ENCODE measurements at regions not wholly inside any gene's neighbourhood (a gene's known extent, or its start where the extent isn't known, plus 50 kb on each side); places are given as distances from the start of the nearest gene placed in this dataset.

GRCh38 chr2:7945026-7945425 is 736.8 kb upstream of the ID2 start:
- DNase-seq, result no peak

- DNase-seq, result peak; percentile 79
Measured at GRCh38 chr2:7950035-7950612, 731.7 kb upstream of the ID2 start.

DNA sequence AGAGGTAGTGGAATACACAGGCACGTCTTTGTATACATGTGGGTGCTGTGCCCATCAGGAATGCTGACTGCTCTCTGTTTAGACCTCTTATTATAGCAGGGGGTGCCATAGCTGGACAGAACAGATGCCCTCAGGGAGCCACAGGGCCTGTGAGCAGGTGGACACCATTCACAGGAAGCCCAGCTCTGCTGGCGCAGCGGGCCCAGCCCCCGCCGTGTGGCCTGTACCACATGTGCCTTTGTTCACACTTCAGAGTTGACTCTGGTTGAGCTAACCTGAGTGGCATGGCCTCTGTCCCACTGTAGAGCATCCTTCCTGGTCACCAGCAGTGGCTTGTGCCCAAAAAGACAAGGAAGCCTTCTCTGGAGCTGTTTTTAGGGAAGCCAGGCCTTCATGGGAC is 730.9 kb upstream of the ID2 start:
- DNase-seq, result no peak

DNA sequence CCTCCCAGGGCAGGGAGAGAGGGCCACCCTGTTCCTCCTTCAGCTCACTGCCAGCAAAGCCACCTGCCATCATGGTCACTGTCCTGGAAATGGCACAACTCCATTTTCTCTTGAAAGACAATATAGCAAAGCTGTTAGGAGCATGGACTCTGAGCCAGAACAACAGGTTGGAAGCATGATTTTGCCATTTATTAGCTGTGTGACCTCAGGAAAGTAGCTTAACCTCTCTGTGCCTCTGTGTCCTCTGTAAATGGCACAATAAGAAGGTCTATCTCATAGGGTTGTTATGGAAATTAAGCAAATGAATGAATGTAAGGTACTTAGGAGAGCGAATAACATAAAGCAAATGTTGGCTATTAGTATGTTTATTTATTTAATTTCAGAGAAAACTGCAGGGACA is 730.4 kb upstream of the ID2 start:
- DNase-seq, result no peak

- no peak for DNase-seq
Measured at GRCh38 chr2:7952046-7952745, 729.7 kb upstream of the ID2 start.

GRCh38 chr2:7953195-7953594 is 728.7 kb upstream of the ID2 start:
- DNase-seq, result no peak

DNA sequence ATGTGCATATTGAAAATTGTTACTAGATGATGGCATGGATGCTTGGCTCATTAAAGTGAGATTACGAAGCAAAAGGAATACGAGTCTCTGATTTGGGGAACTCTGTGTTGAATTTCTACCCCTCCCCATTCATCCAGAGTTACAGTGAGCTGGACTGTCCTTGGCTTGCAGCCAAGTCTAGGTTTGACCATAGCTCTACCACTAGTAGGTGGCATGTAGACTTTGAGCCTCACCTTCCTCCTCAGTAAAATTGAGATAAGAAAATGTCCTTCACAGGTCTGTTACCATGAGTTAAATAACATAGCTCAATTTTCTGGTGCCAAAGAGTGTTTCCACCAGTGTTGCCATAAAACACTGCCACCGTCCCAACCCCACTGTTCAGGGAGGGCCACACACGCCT is 727.6 kb upstream of the ID2 start:
- DNase-seq, result no peak

DNA sequence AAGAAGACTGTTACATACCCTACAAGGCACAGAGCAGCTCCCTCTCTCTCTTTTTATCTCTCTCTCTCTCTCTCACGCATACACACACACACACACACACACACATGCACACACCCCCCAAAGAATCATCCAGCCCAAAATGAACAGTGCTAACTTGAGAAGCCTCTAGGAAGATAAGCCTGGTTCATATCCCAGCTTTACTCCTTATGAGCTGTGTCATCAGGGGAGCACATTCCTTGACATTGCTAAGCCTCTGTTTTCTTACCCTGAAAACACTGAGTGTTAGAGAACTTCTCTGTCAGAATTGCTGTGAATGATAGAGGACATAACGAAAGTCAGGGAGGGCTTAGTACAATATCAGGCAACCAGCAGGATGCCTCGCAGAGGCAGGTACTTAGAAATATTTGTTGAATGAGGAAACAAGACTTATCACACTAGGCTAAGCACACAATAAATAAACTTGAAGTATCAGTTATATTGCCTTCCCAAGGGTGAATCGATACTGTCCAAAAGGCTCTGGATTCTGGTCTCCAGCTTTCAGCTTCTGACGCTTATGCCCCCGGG is 725.6 kb upstream of the ID2 start:
- DNase-seq, result peak; percentile 41

DNA sequence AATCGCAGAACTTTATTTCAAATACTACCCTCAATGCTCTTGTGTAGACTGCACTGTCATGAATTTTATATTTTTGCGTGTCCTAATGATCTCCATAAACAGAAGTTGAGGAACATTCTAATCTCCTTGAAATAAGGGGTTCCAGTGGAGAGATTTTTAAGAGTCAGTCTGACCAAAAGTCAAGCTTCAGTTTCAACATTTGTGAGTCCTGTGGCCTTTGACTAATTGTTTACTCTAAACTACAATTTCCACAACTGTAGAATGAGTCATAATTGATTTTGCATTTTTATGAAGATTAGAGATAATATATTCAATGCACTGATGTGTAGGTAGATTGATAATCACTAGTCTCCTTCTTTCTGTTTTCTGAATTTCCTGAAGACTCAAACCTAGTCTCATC is 720.3 kb upstream of the ID2 start:
- DNase-seq, result no peak

- DNase-seq, result no peak
Measured at GRCh38 chr2:7962161-7962560, 719.7 kb upstream of the ID2 start.

DNA sequence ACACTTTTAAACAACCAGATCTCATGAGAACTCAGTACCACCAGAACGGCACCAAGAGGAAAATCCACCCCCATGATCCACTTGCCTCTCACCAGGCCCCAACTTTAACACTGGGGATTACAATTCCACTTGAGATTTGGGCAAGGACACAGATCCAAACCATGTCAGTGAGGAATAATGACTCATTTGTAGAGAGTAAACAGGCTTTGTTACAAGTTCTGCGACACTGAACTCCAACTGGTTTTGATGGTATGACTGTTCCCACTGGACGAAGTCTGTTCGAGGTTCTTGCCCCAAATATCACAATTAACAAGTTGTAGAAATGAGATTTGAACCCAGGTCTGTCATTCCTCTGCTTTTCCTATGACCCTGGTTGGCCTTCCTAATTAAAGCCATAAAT is 718.1 kb upstream of the ID2 start:
- DNase-seq, result no peak

DNA sequence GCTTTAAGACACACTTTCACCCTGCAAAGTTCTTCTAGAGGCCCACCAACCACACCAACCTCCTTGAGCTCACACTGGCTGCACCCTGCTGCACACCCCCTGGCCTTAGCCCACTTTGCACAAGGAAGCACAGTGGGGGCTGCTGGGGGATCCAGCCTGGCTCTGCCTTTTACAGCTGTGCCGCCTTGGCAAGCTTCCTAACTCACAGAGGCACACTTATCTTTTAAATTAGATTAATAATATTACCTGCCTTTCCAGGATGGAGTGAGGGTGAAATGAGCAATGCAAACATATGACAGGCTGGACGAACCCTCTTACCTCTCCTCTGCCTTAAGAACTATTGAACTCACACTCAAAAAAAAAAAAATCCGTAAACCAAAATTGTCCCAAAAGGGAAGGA is 715.8 kb upstream of the ID2 start:
- DNase-seq, result no peak

DNA sequence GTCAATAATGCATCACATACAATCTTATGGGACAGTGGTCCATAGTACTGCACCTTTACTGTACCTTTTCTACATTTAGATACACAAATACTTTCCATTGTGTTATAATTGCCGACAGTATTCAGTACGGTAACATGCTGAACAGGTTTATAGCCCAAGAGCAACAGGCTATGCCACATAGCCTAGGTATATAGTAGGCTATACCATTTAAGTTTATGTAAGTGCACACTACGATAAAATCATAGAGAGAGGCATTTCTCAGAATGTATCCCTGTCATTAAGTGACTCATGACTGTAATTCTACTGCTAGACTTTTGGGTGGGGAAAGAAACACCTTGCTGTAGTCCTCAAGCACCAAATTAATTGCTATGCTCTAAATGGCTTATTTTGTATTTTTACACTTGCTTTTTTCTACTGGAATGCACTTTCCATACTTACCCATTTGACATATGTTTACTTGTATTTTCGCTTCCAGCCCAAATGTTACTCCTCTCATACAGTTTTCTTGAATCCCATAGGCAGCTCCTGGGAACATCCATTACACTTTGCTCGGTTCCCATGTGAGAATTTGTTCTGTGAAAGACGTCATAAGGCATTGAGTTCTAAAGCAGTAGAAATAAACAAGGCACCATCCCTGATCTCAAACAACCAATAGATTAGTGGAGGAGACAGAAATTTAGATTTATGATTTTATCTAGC is 714.0 kb upstream of the ID2 start:
- no peak for DNase-seq

GRCh38 chr2:7969756-7970515 is 711.9 kb upstream of the ID2 start:
- DNase-seq, result peak; percentile 17

DNA sequence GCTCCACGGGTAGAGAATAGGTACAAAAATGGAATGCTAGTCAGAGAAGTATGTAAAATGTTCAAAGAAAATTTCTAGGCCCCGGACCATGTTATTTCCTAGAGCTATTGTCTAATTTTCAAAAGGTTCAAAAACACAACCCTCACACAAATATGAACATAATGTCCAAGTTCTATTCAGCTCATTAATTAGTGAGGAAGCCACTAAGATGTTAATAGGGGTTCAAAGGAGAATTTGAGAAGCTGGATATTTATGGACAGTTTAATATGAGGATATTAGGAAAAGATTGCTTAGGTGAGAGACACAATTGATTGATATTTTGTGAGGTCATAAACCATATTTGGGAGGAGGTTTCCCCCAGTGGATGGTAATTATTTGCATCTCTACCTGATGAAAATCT is 710.6 kb upstream of the ID2 start:
- no peak for DNase-seq

DNA sequence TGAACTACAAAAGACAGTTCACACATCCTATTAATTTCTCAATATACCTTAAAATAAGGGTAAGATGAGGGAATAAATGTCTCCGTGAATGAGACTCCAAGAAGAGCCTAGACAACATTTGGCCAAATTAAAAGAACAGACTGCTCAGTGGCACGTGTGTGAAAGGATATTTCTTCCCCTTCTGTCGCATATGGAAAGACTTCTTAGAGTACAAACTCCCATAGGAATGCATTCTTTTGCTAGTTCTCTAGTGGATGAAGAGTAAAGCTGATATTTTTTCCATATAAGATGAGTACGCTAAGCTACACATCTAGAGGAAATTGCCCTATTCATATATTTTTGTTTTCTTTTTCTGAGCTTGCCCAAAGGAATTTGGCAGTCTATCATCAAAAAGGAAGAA is 710.0 kb upstream of the ID2 start:
- peak; percentile 76 for DNase-seq

DNA sequence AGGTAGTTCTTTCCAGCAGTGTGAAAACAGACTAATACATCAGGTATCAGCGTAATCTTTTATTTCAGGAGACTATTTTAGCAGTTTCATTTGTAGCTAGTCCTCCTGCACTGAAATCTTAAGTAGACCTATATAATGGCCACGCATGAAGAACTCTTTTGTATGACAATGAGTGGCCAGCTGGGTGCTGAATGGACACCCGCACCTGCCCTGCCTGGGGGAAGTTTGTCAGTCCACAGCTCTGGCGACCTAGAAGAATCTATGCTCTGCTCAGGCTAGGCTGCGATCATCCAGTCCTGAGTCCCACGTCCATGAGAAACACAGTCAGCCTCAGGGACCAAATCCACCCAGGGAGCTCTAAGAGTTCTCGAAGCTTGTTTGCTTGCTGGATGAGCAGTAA is 709.2 kb upstream of the ID2 start:
- no peak for DNase-seq

- peak; percentile 61 for DNase-seq
Measured at GRCh38 chr2:7973801-7974480, 707.9 kb upstream of the ID2 start.

GRCh38 chr2:7974936-7975335 is 706.9 kb upstream of the ID2 start:
- no peak for DNase-seq

GRCh38 chr2:7976206-7976605 is 705.6 kb upstream of the ID2 start:
- no peak for DNase-seq

DNA sequence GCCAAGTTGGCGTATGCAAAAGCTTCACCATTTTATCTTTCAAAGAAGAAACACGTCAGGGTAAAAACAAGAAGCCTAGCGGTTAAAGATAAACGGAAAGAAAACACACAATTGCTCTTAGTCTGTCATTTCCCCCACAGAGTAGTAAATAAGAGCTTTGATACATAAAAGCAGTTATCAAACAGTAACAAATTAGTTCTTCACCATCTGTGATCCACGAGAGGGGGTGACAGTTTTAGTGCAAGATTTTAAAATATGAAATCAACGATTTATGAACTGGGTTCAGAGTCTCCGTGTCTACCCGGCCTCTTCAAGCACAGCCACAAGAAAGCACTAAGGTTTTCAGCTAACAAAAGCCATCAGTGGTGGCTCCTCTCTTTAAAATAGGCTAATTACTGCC is 703.9 kb upstream of the ID2 start:
- DNase-seq, result no peak

GRCh38 chr2:7982054-7982453 is 699.8 kb upstream of the ID2 start:
- no peak for DNase-seq

- no peak for DNase-seq
Measured at GRCh38 chr2:7983451-7983850, 698.4 kb upstream of the ID2 start.

All from fibroblast of skin of scalp (primary cell).